HEK293 (cell line): ENCODE measurements at regions not wholly inside any gene's neighbourhood (a gene's known extent, or its start where the extent isn't known, plus 50 kb on each side); places are given as distances from the start of the nearest gene placed in this dataset.

Experiments used
- CTCF ChIA-PET: fragments of 350-600 bp; formaldehyde crosslinking; extraction: SDS; loops from one replicate; lab custom pipeline; 2021; ENCODE audit warnings: antibody characterized with exemption; lab: Yijun Ruan, JAX
- POLR2A ChIA-PET: fragments of 300-600 bp; formaldehyde crosslinking; extraction: SDS; loops from one replicate; lab custom pipeline; 2020; ENCODE audit warnings: antibody characterized with exemption, inconsistent platforms; lab: Yijun Ruan, JAX
- H3K27ac ChIP-seq: fragments of 200-500 bp; sonication (Bioruptor generic); 2 replicates; pipeline ENCODE4 v1.5.1; 2014; ENCODE audit warnings: low read depth, low read length, control low read depth, inconsistent platforms; ENCODE audit errors: extremely low read depth
- H3K36me3 ChIP-seq, 2 experiments: fragments of 200-500 bp in 1 of 2; sonication (Bioruptor generic) in 1 of 2; 1 replicate in 1 of 2; 2 replicates in 1 of 2; pipeline ENCODE4 v1.5.1; 2014 to 2017; ENCODE audit warnings: inconsistent platforms in 2 of 2, low read length in 2 of 2; ENCODE audit not compliant: control insufficient read depth in 2 of 2, insufficient read depth in 1 of 2
- H3K4me1 ChIP-seq: fragments of 200-500 bp; sonication (Bioruptor generic); 2 replicates; pipeline ENCODE4 v1.5.1; 2014; ENCODE audit warnings: mild to moderate bottlenecking, low read length, inconsistent platforms; ENCODE audit not compliant: control insufficient read depth, insufficient read depth
- H3K4me3 ChIP-seq: 2 replicates; pipeline ENCODE4 v1.5.1; 2011; ENCODE audit warnings: low read depth, mild to moderate bottlenecking, control low read depth, low read length, moderate library complexity
- H3K9me3 ChIP-seq: fragments of 200-500 bp; sonication (Bioruptor generic); 2 replicates; pipeline ENCODE4 v1.5.1; 2014; ENCODE audit warnings: low read depth, low read length, inconsistent platforms; ENCODE audit not compliant: control insufficient read depth, insufficient read depth
- BCL11B ChIP-seq: fragments of 450-650 bp; formaldehyde crosslinking; IDR thresholded peaks from 2 replicates; pipeline ENCODE4 v1.5.1; 2016; ENCODE audit warnings: low read depth, missing biosample characterization, missing genetic modification characterization
- FEZF1 ChIP-seq: fragments of 450-650 bp; formaldehyde crosslinking; IDR thresholded peaks from 2 replicates; pipeline ENCODE4 v1.5.1; 2016; ENCODE audit warnings: missing biosample characterization, missing genetic modification characterization
- KLF10 ChIP-seq: fragments of 450-650 bp; IDR thresholded peaks from 2 replicates; pipeline ENCODE4 v1.5.1; 2018; ENCODE audit warnings: missing biosample characterization, mild to moderate bottlenecking, missing genetic modification characterization
- KLF9 ChIP-seq: fragments of 450-650 bp; formaldehyde crosslinking; IDR thresholded peaks from 2 replicates; pipeline ENCODE4 v1.5.1; 2016; ENCODE audit warnings: missing biosample characterization, missing genetic modification characterization, low read depth
- MZF1 ChIP-seq: fragments of 450-650 bp; formaldehyde crosslinking; IDR thresholded peaks from 2 replicates; pipeline ENCODE4 v1.5.1; 2017; ENCODE audit warnings: missing biosample characterization, missing genetic modification characterization, borderline replicate concordance
- SALL2 ChIP-seq: fragments of 450-650 bp; formaldehyde crosslinking; IDR thresholded peaks from 2 replicates; pipeline ENCODE4 v1.5.0; 2017; ENCODE audit warnings: missing biosample characterization, mild to moderate bottlenecking, missing genetic modification characterization, borderline replicate concordance
- SCRT1 ChIP-seq: fragments of 450-650 bp; formaldehyde crosslinking; IDR thresholded peaks from 2 replicates; pipeline ENCODE4 v1.5.1; 2016; ENCODE audit warnings: missing biosample characterization, missing genetic modification characterization, borderline replicate concordance
- ZBTB17 ChIP-seq: fragments of 450-650 bp; formaldehyde crosslinking; IDR thresholded peaks from 2 replicates; pipeline ENCODE4 v1.5.1; 2016; ENCODE audit warnings: missing biosample characterization, missing genetic modification characterization
- ZFP37 ChIP-seq: fragments of 450-650 bp; formaldehyde crosslinking; IDR thresholded peaks from 2 replicates; pipeline ENCODE4 v1.5.1; 2016; ENCODE audit warnings: missing biosample characterization, missing genetic modification characterization
- ZNF121 ChIP-seq: fragments of 450-650 bp; formaldehyde crosslinking; IDR thresholded peaks from 2 replicates; pipeline ENCODE4 v1.5.1; 2016; ENCODE audit warnings: missing biosample characterization, missing genetic modification characterization
- ZNF155 ChIP-seq: fragments of 450-650 bp; formaldehyde crosslinking; IDR thresholded peaks from 2 replicates; pipeline ENCODE4 v1.5.1; 2016; ENCODE audit warnings: missing biosample characterization, missing genetic modification characterization
- ZNF174 ChIP-seq: fragments of 450-650 bp; formaldehyde crosslinking; IDR thresholded peaks from 2 replicates; pipeline ENCODE4 v1.5.0; 2017; ENCODE audit warnings: missing biosample characterization, mild to moderate bottlenecking, missing genetic modification characterization
- ZNF19 ChIP-seq: fragments of 450-650 bp; formaldehyde crosslinking; IDR thresholded peaks from 2 replicates; pipeline ENCODE4; 2016; ENCODE audit warnings: missing biosample characterization, missing genetic modification characterization, low read depth
- ZNF23 ChIP-seq: fragments of 450-650 bp; formaldehyde crosslinking; IDR thresholded peaks from 2 replicates; pipeline ENCODE4 v1.5.1; 2016; ENCODE audit warnings: missing biosample characterization, missing genetic modification characterization, borderline replicate concordance
- ZNF248 ChIP-seq: fragments of 450-650 bp; formaldehyde crosslinking; IDR thresholded peaks from 2 replicates; pipeline ENCODE4 v1.5.1; 2017; ENCODE audit warnings: missing biosample characterization, missing genetic modification characterization
- ZNF274 ChIP-seq, 2 experiments: fragments of 200-500 bp in 1 of 2; fragments of 450-650 bp in 1 of 2; sonication (Bioruptor generic) in 1 of 2; formaldehyde crosslinking in 1 of 2; IDR thresholded peaks; 2 replicates each; pipeline versions ENCODE4 v1.5.1 to v1.6.1; 2014 to 2016; ENCODE audit warnings: borderline replicate concordance in 1 of 2, inconsistent platforms in 1 of 2, low read length in 1 of 2, missing biosample characterization in 1 of 2, missing genetic modification characterization in 1 of 2
- ZNF394 ChIP-seq: fragments of 450-650 bp; formaldehyde crosslinking; IDR thresholded peaks from 2 replicates; pipeline ENCODE4 v1.5.1; 2016; ENCODE audit warnings: missing biosample characterization, missing genetic modification characterization, mild to moderate bottlenecking, moderate library complexity, borderline replicate concordance
- ZNF426 ChIP-seq: fragments of 450-650 bp; formaldehyde crosslinking; IDR thresholded peaks from 2 replicates; pipeline ENCODE4 v1.5.1; 2017; ENCODE audit warnings: missing biosample characterization, missing genetic modification characterization, mild to moderate bottlenecking, inconsistent platforms, moderate library complexity
- ZNF433 ChIP-seq: fragments of 450-650 bp; formaldehyde crosslinking; IDR thresholded peaks from 2 replicates; pipeline ENCODE4 v1.5.1; 2016; ENCODE audit warnings: missing biosample characterization, missing genetic modification characterization, low read depth
- ZNF530 ChIP-seq: fragments of 450-650 bp; formaldehyde crosslinking; IDR thresholded peaks from 2 replicates; pipeline ENCODE4 v1.5.1; 2016; ENCODE audit warnings: low read depth, missing biosample characterization, missing genetic modification characterization
- ZNF561 ChIP-seq: fragments of 450-650 bp; IDR thresholded peaks from 2 replicates; pipeline ENCODE4 v1.5.1; 2018; ENCODE audit warnings: missing biosample characterization, missing genetic modification characterization, borderline replicate concordance
- ZNF791 ChIP-seq: fragments of 450-650 bp; formaldehyde crosslinking; IDR thresholded peaks from 2 replicates; pipeline ENCODE4 v1.5.1; 2016; ENCODE audit warnings: missing biosample characterization, missing genetic modification characterization
- ZXDB ChIP-seq: fragments of 450-650 bp; formaldehyde crosslinking; IDR thresholded peaks from 2 replicates; pipeline ENCODE4 v1.5.1; 2016; ENCODE audit warnings: missing biosample characterization, missing genetic modification characterization
- TF ChIP-seq, protein P1 (sequence below): fragments of 450-650 bp; formaldehyde crosslinking; IDR thresholded peaks from 2 replicates; pipeline ENCODE4 v1.5.1; 2016; ENCODE audit warnings: missing biosample characterization, missing genetic modification characterization
- TF ChIP-seq, protein P2 (sequence below): fragments of 450-650 bp; formaldehyde crosslinking; IDR thresholded peaks from 2 replicates; pipeline ENCODE4 v1.5.1; 2016; ENCODE audit warnings: missing biosample characterization, missing genetic modification characterization
- TF ChIP-seq, protein P3 (sequence below): fragments of 450-650 bp; formaldehyde crosslinking; IDR thresholded peaks from 2 replicates; pipeline ENCODE4 v1.5.1; 2016; ENCODE audit warnings: missing biosample characterization, missing genetic modification characterization, low read depth
- TF ChIP-seq, protein P4 (sequence below): fragments of 450-650 bp; formaldehyde crosslinking; IDR thresholded peaks from 2 replicates; pipeline ENCODE4 v1.5.1; 2017; ENCODE audit warnings: missing biosample characterization, missing genetic modification characterization

DNA sequence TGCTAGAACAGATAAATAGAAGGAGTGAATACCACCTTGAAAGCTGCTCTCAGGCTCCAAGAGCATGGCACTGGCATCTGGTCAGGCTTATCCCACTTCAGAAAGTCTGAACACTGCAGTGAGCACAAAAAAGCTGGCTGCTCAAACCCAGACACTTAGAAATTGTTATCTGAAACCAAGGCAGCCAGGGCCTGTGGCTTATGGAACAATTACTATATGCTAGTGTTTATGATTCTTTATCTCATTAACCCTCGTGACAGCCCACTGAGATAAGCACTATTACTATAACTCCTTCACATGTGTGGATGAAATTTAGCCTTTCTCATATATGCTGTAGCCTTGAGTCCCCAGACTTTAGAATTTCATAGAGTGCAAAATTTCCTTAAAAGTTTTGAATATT lies 400.2 kb downstream of the RAB38 start:
- Histone ChIP-seq H3K27ac (no peak overlapping the region), H3K9me3 (no peaks in the 10 kb centered on the region), H3K4me3 (no peak overlapping the region)
- no peak for TF ChIP-seq ZNF791 (tag by site-specific recombination)
- TF ChIP-seq BCL11B, result no peak
- TF ChIP-seq FEZF1 (tag by site-specific recombination), result no peak
- no peak for TF ChIP-seq ZNF19
- no peak for TF ChIP-seq ZFP37 (tag by site-specific recombination)
- TF ChIP-seq, protein P1, sequence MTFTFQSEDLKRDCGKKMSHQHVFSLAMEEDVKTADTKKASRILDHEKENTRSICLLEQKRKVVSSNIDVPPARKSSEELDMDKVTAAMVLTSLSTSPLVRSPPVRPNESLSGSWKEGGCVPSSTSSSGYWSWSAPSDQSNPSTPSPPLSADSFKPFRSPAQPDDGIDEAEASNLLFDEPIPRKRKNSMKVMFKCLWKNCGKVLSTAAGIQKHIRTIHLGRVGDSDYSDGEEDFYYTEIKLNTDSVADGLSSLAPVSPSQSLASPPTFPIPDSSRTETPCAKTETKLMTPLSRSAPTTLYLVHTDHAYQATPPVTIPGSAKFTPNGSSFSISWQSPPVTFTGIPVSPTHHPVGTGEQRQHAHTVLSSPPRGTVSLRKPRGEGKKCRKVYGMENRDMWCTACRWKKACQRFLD (tag by site-specific recombination), result no peak
- no peak for TF ChIP-seq ZBTB17
- no peak for TF ChIP-seq ZNF155 (tag by site-specific recombination)
- no peak for TF ChIP-seq ZNF23 (tag by site-specific recombination)
- TF ChIP-seq, all 188 proteins: peak for 0
- ChIA-PET CTCF (interaction anchor here (0.7 kb wide), 2 partner anchors 325 to 925 kb away, joined by 3 read pairs; no protein-coding TSS in a partner anchor), POLR2A (no interaction called here)
- H3K36me3 ChIP-seq, result no peaks in the 10 kb centered on the region
- no peaks in the 10 kb centered on the region for H3K4me1 ChIP-seq

DNA sequence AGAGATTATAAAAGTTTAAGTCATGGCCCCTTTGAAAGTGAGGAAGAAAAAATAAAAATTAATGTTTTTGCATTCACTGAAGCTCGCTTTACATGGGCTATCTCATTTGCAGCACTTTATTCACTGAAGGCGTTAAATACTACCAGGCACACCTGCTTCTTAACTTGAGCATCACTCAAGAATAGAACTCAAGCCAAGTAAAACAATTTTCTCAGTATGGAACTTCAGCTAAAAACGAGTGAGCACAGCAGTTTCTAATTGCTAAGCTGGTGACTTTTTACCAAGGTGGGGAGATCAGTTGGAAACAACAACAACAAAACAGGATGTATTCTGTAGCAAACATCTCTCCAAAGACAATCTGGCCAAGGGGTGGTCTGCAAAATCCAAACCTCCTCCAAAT lies 405.6 kb downstream of the RAB38 start:
- no peaks in the 10 kb centered on the region for H3K4me1 ChIP-seq
- TF ChIP-seq, protein P2, sequence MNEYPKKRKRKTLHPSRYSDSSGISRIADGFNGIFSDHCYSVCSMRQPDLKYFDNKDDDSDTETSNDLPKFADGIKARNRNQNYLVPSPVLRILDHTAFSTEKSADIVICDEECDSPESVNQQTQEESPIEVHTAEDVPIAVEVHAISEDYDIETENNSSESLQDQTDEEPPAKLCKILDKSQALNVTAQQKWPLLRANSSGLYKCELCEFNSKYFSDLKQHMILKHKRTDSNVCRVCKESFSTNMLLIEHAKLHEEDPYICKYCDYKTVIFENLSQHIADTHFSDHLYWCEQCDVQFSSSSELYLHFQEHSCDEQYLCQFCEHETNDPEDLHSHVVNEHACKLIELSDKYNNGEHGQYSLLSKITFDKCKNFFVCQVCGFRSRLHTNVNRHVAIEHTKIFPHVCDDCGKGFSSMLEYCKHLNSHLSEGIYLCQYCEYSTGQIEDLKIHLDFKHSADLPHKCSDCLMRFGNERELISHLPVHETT (tag by site-specific recombination), result no peak
- TF ChIP-seq ZNF426 (tag by site-specific recombination) (no peak), ZXDB (no peak), ZNF174 (tag by site-specific recombination) (no peak), ZNF433 (tag by site-specific recombination) (no peak), MZF1 (tag by site-specific recombination) (no peak), SALL2 (tag by site-specific recombination) (no peak), KLF9 (tag by site-specific recombination) (no peak), ZNF530 (tag by site-specific recombination) (no peak), KLF10 (tag by site-specific recombination) (no peak), ZNF248 (tag by site-specific recombination) (no peak), ZNF394 (tag by site-specific recombination) (no peak), SCRT1 (tag by site-specific recombination) (no peak), ZNF561 (tag by site-specific recombination) (no peak), ZNF121 (tag by site-specific recombination) (no peak), ZNF274 (IDR thresholded peaks at IDR 0.05; ENCODE audit: low read length) (no peak), ZNF274 (tag by site-specific recombination; IDR thresholded peaks at IDR 0.05; ENCODE audit: borderline replicate concordance) (no peak)
- TF ChIP-seq, protein P3, sequence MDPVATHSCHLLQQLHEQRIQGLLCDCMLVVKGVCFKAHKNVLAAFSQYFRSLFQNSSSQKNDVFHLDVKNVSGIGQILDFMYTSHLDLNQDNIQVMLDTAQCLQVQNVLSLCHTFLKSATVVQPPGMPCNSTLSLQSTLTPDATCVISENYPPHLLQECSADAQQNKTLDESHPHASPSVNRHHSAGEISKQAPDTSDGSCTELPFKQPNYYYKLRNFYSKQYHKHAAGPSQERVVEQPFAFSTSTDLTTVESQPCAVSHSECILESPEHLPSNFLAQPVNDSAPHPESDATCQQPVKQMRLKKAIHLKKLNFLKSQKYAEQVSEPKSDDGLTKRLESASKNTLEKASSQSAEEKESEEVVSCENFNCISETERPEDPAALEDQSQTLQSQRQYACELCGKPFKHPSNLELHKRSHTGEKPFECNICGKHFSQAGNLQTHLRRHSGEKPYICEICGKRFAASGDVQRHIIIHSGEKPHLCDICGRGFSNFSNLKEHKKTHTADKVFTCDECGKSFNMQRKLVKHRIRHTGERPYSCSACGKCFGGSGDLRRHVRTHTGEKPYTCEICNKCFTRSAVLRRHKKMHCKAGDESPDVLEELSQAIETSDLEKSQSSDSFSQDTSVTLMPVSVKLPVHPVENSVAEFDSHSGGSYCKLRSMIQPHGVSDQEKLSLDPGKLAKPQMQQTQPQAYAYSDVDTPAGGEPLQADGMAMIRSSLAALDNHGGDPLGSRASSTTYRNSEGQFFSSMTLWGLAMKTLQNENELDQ, result no peak
- TF ChIP-seq, protein P4, sequence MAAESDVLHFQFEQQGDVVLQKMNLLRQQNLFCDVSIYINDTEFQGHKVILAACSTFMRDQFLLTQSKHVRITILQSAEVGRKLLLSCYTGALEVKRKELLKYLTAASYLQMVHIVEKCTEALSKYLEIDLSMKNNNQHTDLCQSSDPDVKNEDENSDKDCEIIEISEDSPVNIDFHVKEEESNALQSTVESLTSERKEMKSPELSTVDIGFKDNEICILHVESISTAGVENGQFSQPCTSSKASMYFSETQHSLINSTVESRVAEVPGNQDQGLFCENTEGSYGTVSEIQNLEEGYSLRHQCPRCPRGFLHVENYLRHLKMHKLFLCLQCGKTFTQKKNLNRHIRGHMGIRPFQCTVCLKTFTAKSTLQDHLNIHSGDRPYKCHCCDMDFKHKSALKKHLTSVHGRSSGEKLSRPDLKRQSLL (tag by site-specific recombination), result no peak
- CTCF ChIA-PET, result interaction anchor here (0.7 kb wide), 1 partner anchor 766 kb away, joined by 4 read pairs; no protein-coding TSS in a partner anchor
- H3K36me3 ChIP-seq, result no peaks in the 10 kb centered on the region
- no peak overlapping the region for H3K27ac ChIP-seq
- H3K4me3 ChIP-seq, result no peak overlapping the region
- no peaks in the 10 kb centered on the region for H3K9me3 ChIP-seq
- POLR2A ChIA-PET, result no interaction called here
